ENCODE measurements at regions not wholly inside any gene's neighbourhood (a gene's known extent, or its start where the extent isn't known, plus 50 kb on each side); places are given as distances from the start of the nearest gene placed in this dataset.

DNA sequence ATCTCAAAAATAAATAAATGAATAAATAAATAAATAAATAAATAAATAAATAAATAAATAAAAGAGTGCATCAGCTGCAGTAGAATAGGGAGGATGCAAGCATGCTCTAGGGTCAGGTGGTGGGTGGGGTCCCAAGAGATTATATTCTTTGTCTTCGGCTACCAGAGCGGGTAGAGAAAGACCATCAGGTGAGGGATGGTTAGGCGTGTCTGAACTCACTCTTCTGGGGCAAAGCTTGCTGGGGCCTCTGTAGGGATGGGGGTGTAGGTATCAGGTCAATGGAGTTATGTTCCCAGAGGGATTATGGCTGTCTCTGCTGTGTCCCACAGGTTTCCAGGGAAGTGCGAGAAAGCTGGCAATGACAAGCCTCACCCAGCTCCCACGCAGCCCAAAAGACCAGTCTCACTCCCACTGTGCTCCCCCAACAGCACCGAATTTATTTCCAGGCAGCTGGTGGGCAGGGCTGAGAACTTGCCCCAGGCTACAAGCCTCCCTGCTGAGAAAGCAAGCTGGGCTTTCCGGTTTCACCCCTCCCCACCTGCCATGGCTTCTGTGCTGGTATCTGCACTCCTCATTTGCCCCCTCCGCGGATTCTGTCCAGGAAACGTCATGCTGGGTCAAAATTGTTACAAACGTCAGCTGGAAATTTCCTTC, 180.8 kb downstream of the LURAP1L start:
- Histone ChIP-seq H3K9me3 (replicated peaks) (peaks cover 21% of the 10 kb centered on the region), H3K27me3 (ENCODE audit: low read depth) (no peaks in the 10 kb centered on the region), H3K27ac (replicated peaks) (no peak overlapping the region), H3K36me3 (no peaks in the 10 kb centered on the region), H3K4me3 (no peak overlapping the region), H3K4me1 (no peaks in the 10 kb centered on the region)
- intact Hi-C loops (cut with micrococcal nuclease): no loop called here
- no peak for TF ChIP-seq CTCF (IDR thresholded peaks at IDR 0.05; ENCODE audit: borderline replicate concordance)
- no peak for DNase-seq

DNA sequence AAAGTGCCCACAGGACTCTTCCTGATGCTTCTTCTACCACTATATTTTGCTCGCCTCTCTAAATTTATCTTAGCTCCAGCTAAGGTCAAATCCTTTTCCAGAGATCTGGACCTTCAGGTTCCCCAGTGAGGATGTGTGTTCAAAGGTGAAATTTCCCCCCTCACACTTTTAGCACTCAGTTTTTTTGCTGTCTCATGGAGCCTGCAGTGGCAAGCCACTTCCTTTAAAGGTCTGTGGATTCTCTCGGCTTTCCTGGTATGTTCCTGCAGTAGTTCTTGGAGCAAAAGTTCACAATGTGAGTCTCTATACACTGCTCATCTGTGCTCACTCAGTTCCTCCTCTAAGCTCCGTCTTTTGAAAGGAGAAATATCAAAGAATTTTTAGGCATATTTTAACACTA, 181.4 kb downstream of the LURAP1L start:
- Histone ChIP-seq H3K27ac (replicated peaks) (no peak overlapping the region), H3K9me3 (replicated peaks) (peaks cover 21% of the 10 kb centered on the region), H3K36me3 (no peaks in the 10 kb centered on the region), H3K4me3 (no peak overlapping the region), H3K4me1 (no peaks in the 10 kb centered on the region), H3K27me3 (ENCODE audit: low read depth) (no peaks in the 10 kb centered on the region)
- intact Hi-C loops (cut with micrococcal nuclease): no loop called here
- TF ChIP-seq CTCF (IDR thresholded peaks at IDR 0.05; ENCODE audit: borderline replicate concordance): no peak
- DNase-seq: no peak

DNA sequence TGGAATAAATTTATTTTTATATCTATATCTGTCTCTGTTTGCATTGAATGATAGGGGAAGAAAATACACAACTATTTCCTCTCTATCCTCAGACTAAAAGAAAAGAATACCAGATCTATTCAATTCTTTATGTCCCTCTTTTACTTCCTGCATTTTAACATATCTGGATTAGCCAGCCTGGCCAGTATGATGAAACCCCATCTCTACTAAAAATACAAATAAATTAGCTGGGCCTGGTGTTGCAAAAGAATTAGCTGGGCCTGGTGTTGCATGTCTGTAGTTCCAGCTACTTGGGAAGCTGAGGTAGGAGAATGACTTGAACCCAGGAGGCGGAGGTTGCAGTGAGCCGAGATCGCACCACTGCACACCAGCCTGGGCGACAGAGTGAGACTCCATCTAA, 182.0 kb downstream of the LURAP1L start:
- peaks cover 21% of the 10 kb centered on the region for H3K9me3 ChIP-seq (replicated peaks)
- TF ChIP-seq CTCF (IDR thresholded peaks at IDR 0.05; ENCODE audit: borderline replicate concordance): no peak
- H3K36me3 ChIP-seq: no peaks in the 10 kb centered on the region
- H3K27me3 ChIP-seq (ENCODE audit: low read depth): no peaks in the 10 kb centered on the region
- no peak overlapping the region for H3K4me3 ChIP-seq
- no peak overlapping the region for H3K27ac ChIP-seq (replicated peaks)
- no peak for DNase-seq
- intact Hi-C loops (cut with micrococcal nuclease): no loop called here
- H3K4me1 ChIP-seq: no peaks in the 10 kb centered on the region

DNA sequence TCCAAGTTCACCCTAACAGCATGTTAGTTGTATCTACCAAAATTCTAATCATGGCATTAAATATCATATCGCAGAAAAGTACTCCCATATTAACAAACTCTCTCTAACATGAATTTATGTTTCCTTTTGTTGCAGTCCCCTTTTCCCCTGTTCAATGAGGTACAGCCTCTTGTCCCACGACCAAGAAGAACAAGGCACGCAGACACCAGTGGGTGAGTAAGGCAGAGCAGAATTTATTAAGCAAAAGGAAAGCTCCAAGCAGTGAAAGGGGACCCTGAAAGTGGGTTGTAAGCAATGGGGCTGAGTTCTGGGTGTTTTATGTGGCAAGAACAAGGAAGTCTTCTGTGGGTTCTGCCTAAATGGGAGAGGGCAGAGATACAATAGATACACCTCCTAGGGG, 183.5 kb downstream of the LURAP1L start:
- Histone ChIP-seq H3K27ac (replicated peaks) (no peak overlapping the region), H3K36me3 (no peaks in the 10 kb centered on the region), H3K4me3 (no peak overlapping the region), H3K27me3 (ENCODE audit: low read depth) (no peaks in the 10 kb centered on the region), H3K9me3 (replicated peaks) (peaks cover 21% of the 10 kb centered on the region), H3K4me1 (no peaks in the 10 kb centered on the region)
- DNase-seq: no peak
- no peak for TF ChIP-seq CTCF (IDR thresholded peaks at IDR 0.05; ENCODE audit: borderline replicate concordance)
- intact Hi-C loops (cut with micrococcal nuclease): no loop called here

DNA sequence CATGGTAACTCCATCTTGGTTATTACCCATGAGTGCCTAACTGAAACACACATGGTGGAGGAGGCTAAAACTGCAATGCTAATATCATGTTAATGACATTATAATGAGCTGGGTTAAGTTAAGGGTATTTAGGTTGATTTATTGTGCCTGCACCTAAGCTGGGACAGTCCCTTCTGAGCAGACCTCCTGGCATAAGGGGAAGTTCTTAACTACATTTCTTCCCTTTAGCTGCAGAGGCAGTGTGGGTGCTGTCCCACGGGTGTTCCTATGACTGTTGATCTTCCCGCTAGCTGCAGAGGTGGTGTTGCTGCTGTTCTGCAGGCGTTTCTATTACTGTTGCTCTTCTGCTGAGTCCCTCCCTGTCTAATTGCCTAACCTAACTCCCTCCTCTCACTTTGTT, 183.9 kb downstream of the LURAP1L start:
- H3K27me3 ChIP-seq (ENCODE audit: low read depth): no peaks in the 10 kb centered on the region
- H3K27ac ChIP-seq (replicated peaks): no peak overlapping the region
- H3K9me3 ChIP-seq (replicated peaks): peaks cover 21% of the 10 kb centered on the region
- no peaks in the 10 kb centered on the region for H3K36me3 ChIP-seq
- no peak overlapping the region for H3K4me3 ChIP-seq
- intact Hi-C loops (cut with micrococcal nuclease): no loop called here
- TF ChIP-seq CTCF (IDR thresholded peaks at IDR 0.05; ENCODE audit: borderline replicate concordance): no peak
- DNase-seq: no peak
- no peaks in the 10 kb centered on the region for H3K4me1 ChIP-seq

Measured in left ventricle myocardium inferior (tissue), 1 donor.